CD1c-positive myeloid dendritic cell (primary cell): ENCODE measurements at regions not wholly inside any gene's neighbourhood (a gene's known extent, or its start where the extent isn't known, plus 50 kb on each side); places are given as distances from the start of the nearest gene placed in this dataset.

Source experiments
- DNase-seq: peaks from one replicate; pipeline ENCODE4 v3.0.0-alpha.2; 2016; ENCODE audit errors: extremely low spot score

- DNase-seq, result no peak
These were observed 1342.4 kb upstream of the TENM3 start for GRCh38 chr4:180900781-180901180.

- DNase-seq, result no peak
These were observed 1333.9 kb upstream of the TENM3 start for GRCh38 chr4:180909279-180909678.

GRCh38 chr4:180913750-180914149 lies 1329.5 kb upstream of the TENM3 start:
- no peak for DNase-seq

DNA sequence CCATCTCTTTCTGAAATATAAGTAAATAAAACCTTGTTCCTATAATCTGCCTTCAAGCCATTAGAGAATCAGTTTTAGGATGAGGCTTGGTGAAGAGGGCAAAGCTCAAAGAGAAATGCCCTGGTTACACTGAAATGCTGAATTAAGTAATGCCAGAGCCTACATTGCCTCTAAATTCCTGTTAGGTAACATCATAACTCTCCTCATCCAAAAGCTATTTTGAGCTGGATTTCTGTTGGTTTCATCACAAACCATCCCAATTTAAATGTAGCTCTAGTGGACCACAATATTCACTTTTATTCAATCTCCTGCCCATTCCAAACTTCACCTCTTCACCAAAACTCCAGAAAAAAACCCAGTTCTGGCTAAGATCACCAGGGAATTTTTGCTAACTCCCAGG lies 1319.7 kb upstream of the TENM3 start:
- no peak for DNase-seq

- DNase-seq, result no peak
These were observed 1317.4 kb upstream of the TENM3 start for GRCh38 chr4:180925805-180926204.

DNA sequence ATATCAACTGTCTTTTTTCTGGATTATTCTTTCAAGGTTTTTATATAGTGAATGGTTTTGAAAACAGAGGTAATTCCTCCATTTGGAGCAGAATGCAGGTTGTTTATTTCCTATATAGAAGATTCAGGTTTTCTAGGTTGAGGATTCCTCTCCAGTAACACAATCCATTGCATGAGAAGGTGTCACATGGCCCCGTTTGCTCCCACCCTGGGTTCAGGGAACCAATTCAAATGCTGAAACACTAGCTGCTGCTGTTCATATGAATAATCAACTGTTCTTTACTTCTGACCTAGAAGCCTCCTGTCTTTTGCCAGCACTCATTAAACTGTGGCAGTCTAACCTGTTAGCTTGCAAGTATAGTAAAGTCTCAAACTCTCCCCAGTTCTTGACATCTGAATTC lies 1316.9 kb upstream of the TENM3 start:
- no peak for DNase-seq

DNA sequence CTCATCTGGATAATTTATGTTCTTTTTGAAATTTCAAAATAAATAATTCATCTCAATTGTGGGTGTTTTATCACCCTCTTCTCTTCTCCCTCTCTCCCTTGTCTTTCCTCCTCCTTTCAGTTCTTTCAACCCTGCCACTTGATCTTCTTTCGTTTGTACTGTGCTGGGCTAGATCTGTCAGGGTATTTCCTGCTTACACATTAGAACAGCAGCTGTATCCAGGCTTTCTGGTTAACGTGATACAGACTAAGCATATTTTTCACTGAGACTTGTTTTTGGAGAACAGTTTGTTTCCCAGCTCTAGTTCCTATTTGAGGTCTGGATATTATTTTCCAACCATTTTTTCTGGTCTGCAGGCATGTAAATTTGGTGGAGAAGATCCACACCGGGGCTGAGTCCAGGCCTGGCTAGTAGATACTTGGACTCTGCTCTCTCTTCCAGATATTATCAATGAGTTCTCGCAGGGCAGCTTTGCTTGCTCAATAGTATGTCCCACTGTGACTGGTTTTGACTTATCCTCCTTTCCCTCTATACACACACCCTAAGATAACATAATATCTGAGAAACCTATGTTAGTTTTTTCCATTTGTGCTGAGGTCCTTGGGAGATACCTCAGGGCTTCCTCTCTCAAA lies 1310.7 kb upstream of the TENM3 start:
- no peak for DNase-seq

DNA sequence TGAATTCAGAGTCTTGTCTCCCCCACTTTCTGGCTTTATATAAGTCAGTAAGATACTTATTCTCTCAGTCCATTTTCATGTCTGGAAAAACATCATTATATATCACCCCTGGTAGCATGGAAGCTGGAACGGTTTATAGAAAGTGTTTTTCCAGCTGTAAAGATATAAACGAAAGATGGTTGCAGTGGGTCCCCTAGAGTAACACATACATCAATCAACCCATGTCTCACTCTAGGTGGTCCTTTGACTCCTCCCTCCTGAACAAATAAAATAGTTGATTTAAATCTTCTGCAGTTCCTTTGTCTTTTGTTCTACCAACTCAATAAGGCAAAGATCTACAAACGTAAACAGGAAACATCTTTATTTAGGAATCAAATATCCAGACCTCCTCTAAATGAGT lies 1306.1 kb upstream of the TENM3 start:
- DNase-seq, result no peak

GRCh38 chr4:180940680-180941079 lies 1302.5 kb upstream of the TENM3 start:
- no peak for DNase-seq

- no peak for DNase-seq
These were observed 1300.8 kb upstream of the TENM3 start for GRCh38 chr4:180942367-180942916.

DNA sequence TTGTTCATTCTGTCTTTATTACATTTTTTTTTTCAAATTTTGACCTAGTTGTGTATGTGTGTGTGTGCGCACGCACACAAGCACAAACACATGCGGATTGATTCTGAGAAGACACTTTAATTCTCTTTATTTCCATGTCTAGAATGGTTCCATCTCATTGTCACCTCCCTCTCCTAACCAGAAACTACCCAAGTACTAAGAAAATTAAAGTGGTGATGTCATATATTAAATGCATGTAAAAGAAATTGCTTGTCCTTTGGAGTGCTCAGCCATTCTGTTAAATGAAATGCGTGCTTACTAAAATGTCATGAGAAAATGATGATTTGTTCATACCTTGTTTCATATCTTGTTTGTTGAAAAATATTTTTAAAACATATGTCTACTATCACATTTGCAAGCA lies 1297.0 kb upstream of the TENM3 start:
- DNase-seq, result no peak

DNA sequence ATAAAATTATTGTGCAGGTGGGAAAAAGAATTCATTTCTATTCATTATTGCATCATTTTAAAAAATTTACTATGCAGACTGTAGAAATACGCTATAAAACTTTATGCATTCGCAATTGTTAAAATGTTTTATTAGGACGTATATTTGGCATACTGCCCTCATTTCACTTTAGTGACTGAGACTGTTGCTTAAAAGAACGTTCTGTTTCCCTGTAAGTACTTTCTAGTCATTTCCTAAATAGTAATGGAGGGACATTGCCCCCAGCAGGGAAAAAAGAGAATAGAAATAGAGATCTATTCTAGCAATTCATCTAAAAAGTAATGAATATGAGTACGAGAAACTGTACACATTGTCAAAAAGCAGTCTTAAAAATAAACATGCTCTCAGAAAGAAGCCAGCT lies 1295.8 kb upstream of the TENM3 start:
- DNase-seq, result no peak

GRCh38 chr4:180949424-180950213 lies 1293.6 kb upstream of the TENM3 start:
- DNase-seq, result no peak

DNA sequence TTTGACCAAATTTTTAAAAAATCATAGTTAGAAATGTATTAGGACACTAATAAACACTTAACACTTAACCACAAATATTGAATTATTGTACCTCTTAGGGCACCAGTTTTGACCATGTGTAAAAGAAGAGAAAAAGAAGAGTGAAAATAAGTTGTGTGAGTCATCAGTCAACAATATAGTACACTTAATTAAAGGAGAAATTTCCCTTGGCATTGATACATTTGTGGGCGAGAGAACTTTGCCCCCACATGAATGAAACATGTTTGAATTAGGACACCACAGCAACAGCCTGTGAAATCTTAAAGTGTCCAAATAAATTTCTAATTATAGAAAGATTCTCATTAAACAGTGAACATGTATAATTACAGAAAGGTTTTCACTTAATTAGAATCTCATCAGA lies 1292.8 kb upstream of the TENM3 start:
- DNase-seq, result no peak

GRCh38 chr4:180951312-180951711 lies 1291.9 kb upstream of the TENM3 start:
- no peak for DNase-seq

GRCh38 chr4:180953572-180953971 lies 1289.6 kb upstream of the TENM3 start:
- no peak for DNase-seq

- no peak for DNase-seq
These were observed 1282.3 kb upstream of the TENM3 start for GRCh38 chr4:180960743-180961401.

- no peak for DNase-seq
These were observed 1280.9 kb upstream of the TENM3 start for GRCh38 chr4:180962268-180962667.

GRCh38 chr4:180966312-180966711 lies 1276.9 kb upstream of the TENM3 start:
- DNase-seq, result no peak

DNA sequence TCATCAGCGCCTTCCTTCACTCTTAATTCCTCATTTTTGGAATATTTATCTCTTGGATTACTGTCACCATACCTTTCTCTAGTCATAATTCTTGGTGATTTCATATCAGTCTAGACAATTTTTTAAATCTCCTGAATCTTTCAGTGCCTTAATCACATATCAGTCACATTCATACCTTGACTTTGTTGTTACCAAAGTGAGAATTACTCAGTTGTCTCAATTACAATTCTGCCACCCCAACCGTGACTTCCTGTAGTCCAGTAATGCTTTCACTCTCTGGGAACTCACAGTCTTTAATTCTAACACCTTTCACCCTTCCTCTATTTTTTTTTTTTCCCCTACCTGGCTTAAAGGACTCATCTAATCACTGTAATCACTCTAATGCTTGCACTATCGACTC lies 1275.3 kb upstream of the TENM3 start:
- no peak for DNase-seq

- no peak for DNase-seq
These were observed 1269.3 kb upstream of the TENM3 start for GRCh38 chr4:180973894-180974293.

DNA sequence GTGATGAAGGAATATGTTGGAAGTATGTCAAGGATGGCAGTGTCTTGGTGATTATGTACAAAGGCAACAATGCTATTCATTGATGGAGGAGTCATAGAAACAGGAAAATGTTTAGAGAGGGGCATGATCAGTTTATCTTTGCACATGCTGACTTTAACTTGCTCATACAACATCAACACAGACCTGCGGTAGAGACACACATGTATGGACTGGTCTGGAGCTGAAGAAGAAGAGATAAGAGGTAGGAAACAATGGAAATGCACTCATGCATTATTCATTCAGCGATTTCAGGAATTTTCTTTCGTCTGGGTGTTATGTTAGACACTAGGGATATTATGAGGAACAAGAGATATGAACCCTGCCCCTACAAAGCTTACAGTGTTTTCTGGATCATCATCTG lies 1252.3 kb upstream of the TENM3 start:
- no peak for DNase-seq
